ENCODE measurements at regions not wholly inside any gene's neighbourhood (a gene's known extent, or its start where the extent isn't known, plus 50 kb on each side); places are given as distances from the start of the nearest gene placed in this dataset.
"Not testable (repeated sequence)": the region's sequence is repeated elsewhere in the genome, so short reads cannot be mapped to it uniquely, and the experiment has no call there.

DNA sequence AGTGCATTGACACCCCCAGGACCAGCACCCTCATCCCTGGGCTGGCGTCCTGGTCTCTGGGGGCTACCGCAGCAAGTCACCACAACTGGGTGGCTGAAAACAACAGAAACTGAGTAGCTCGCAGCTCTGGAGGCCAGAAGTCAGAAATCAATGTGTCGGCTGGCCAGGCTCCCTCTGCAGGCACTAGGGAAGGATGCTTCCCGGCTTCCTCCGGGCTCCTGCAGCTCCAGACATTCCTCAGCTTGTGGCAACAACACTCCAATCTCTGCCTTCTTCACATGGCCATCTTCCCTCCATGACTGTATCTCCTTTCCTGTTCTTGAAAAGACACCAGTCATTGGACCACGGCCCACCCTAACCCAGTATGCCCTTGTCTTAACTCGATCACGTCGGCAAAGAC lies 224.2 kb downstream of the NPHP4 start:
- no peak for DNase-seq (ENCODE audit: extremely low read depth, low read depth)

DNA sequence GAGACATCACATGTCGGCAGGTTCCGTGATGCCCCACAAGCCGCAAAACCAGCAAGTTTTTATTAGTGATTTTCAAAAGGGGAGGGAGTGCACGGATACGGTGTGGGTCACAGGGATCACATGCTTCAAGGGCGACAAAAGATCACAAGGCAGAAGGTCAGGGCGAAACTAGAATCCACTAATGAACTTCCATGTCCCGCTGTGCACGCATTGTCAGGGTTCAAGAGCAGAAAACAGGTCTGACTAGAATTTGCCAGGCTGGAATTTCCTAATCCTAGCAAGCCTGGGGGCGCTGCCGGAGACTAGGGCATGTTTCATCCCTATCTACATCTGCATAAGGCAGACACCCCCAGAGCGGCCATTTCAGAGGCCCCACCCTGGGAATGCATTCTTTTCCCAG lies 225.2 kb downstream of the NPHP4 start:
- DNase-seq (ENCODE audit: extremely low read depth, low read depth): not testable (repeated sequence)

DNA sequence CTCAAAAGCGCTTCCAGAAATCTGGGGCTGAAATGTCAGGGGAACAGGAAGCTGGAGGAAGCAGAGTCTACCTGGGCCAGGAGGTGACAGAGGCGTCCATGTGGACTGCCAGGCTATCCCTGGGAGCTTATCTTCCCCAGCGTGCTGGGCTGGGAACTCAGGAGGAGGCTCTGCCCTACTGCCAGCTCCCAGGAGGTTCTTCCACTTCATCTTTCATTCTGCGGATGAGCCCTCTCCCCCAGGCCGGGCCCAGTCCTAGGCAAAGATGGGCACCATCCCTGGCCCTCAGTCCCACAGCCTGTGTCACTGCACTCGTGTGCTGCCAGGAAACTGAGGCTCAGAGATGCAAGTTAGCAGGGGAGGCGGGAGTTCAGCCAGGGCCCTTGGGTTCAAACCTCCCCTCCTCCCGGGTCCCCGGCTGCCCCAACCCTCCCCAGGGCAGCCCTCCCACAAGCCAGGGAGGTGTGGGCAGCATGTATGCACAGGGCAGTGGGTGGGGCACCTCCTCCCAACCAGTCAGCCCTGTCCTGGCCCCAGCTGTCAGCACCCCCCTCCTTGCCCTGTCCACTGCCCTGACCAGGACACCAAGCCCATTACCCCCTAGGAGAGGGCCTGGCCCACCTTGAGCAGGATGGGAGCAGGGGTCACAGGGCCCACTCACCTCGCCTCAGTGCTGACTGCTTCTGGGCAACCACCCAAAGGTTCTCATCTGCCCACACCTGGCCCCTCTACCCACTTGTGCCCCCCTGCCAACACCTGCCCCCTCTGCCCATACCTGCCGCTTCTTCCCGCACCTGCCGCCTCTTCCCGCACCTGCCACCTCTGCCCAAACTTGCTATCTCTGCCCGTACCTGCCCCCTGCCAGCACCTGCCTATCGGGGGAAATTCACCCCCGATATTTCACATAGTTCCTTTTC lies 226.0 kb downstream of the NPHP4 start:
- DNase-seq (ENCODE audit: extremely low read depth, low read depth): no peak

- no peak for DNase-seq (ENCODE audit: extremely low read depth, low read depth)
These were observed 226.7 kb downstream of the NPHP4 start for GRCh38 chr1:5765483-5765882.

DNA sequence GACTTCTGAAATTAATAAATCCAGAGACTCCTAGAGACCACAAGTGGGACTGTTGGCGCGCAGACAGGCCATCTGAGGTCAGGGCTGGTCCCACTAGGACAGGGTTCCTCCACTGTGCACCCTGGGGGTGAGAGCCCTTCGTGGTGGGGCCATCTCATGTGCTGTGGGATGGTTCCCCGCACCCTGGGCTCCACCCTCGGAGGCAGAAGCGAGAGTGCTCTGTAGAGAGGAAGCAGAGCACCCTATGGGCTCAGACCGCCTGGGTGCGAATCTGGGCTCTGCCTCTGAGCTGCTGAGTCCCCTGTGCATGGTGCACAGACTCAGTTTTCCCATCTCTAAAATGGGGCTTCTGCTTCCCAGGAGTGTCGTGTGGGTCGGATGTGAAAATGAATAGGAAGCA lies 227.3 kb downstream of the NPHP4 start:
- no peak for DNase-seq (ENCODE audit: extremely low read depth, low read depth)

DNA sequence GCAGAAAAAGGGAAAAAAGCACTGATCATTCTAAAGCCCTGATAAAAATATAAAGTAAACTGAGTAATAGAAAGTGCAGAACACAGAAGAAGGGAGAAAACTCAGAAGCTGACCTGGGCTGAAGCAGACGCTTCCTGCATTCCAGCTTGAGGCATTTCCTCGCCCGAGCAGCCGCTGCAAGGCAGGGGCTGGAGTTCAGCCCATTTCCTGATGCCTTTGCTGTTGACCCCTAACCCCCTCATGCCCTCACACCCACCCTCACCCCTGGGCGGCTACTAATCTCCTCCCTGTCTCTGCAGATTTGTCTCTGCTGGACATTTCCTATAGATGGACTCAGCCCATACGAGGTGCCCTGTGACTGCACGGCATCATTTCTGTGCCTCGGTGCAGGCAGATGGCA lies 227.8 kb downstream of the NPHP4 start:
- DNase-seq (ENCODE audit: extremely low read depth, low read depth): no peak

DNA sequence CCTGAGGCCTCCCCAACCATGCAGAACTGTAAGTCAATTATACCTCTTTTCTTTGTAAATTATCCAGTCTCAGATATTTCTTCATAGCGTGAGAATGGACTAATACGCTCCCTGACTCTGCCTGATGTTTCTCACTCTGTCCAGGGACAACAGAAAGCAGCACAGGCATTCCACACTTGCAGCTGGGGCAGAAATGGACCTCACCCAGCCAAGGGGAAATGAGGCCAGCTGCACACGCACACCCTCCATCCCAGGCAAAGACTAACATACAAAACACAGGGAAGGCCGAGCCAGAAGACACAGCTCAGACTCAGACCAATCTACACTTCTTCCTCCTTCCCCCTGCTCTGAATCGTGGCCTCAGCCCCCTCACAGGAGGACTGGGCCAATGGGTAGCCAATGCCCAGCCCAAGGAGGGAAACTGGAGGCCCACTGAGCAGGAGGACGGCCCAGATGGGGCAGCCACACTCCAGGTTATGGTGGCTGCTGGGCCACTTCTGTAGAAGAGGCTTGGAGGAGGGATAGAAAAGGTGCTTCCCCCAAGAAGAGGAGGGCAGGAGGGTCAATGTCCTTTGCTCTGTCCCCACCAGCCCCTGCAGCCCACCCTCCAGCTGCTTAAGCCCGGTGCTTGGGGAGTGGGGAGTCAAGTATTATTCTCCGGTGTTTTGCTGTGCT lies 228.4 kb downstream of the NPHP4 start:
- DNase-seq (ENCODE audit: extremely low read depth, low read depth): no peak

GRCh38 chr1:5758859-5759578 lies 233.2 kb downstream of the NPHP4 start:
- no peak for DNase-seq (ENCODE audit: extremely low read depth, low read depth)

GRCh38 chr1:5758000-5758858 lies 234.0 kb downstream of the NPHP4 start:
- DNase-seq (ENCODE audit: extremely low read depth, low read depth): no peak

GRCh38 chr1:5757187-5757805 lies 234.9 kb downstream of the NPHP4 start:
- DNase-seq (ENCODE audit: extremely low read depth, low read depth): no peak

GRCh38 chr1:5756434-5757186 lies 235.6 kb downstream of the NPHP4 start:
- DNase-seq (ENCODE audit: extremely low read depth, low read depth): no peak

GRCh38 chr1:5755552-5756125 lies 236.6 kb downstream of the NPHP4 start:
- DNase-seq (ENCODE audit: extremely low read depth, low read depth): no peak

GRCh38 chr1:5754817-5755551 lies 237.2 kb downstream of the NPHP4 start:
- no peak for DNase-seq (ENCODE audit: extremely low read depth, low read depth)

DNA sequence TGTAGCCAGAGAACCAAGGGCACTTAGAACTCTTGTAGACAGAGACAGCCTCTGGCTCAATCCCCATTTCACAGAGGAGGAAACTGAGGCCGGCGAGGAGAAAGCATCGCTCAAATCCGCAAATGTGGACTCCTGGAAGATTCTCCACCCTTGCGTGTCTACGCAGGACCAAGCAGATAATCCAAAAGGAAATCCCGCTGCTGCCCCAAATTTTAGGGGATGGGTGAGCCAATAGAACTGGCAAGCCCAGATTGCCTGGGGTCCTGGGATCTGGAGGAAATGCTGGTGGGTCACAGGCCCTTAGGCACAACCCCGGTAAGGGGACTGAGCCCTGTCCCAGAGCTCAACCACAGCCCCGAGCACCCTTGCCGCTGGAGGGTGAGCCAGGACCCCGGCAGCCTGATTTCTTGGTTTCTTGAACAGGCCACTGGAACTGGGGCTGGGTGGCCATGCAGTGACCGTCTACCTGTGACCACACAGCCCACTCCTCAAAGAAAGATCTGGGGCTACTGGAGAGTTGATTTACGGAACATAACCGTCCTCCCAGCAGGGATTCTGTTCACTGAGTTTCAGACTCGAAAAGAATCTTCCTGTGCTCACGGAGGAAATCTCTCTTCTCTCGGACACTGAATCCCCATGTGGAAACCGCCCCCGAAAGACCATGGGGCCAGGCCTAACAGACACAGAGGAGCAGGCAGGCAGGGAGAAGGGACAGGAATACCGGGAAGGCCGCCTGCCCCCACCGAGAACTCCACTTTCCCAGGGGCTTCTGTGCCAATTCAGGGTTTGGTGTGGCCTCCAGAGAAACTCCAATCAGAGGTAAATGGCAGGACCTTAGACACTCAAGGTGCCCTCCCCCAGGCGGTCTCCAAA lies 238.4 kb downstream of the NPHP4 start:
- no peak for DNase-seq (ENCODE audit: extremely low read depth, low read depth)

GRCh38 chr1:5752746-5753548 lies 239.3 kb downstream of the NPHP4 start:
- no peak for DNase-seq (ENCODE audit: extremely low read depth, low read depth)
